HG03060 (cell line): ENCODE measurements at regions not wholly inside any gene's neighbourhood (a gene's known extent, or its start where the extent isn't known, plus 50 kb on each side); places are given as distances from the start of the nearest gene placed in this dataset.
"Not testable (repeated sequence)": the region's sequence is repeated elsewhere in the genome, so short reads cannot be mapped to it uniquely, and the experiment has no call there.

Source experiments
- ATAC-seq: cut with Tn5 transposase; IDR thresholded peaks from one replicate; pipeline ENCODE4 v1.9.1; 2021; ENCODE audit warnings: low read depth, moderate number of reproducible peaks; ENCODE audit not compliant: unreplicated experiment

- no peak for ATAC-seq
Measured at GRCh38 chr13:107712145-107712860, 503.0 kb downstream of the LIG4 start.

- ATAC-seq, result no peak
Measured at GRCh38 chr13:107690181-107690580, 525.2 kb downstream of the LIG4 start.

- no peak for ATAC-seq
Measured at GRCh38 chr13:107685876-107686275, 529.5 kb downstream of the LIG4 start.

GRCh38 chr13:107681600-107681999, 533.7 kb downstream of the LIG4 start:
- ATAC-seq, result no peak

GRCh38 chr13:107680115-107680514, 535.2 kb downstream of the LIG4 start:
- no peak for ATAC-seq

- ATAC-seq, result no peak
Measured at GRCh38 chr13:107678075-107678689, 537.2 kb downstream of the LIG4 start.

- no peak for ATAC-seq
Measured at GRCh38 chr13:107675847-107676550, 539.3 kb downstream of the LIG4 start.

- ATAC-seq, result no peak
Measured at GRCh38 chr13:107669391-107669993, 545.8 kb downstream of the LIG4 start.

GRCh38 chr13:107665926-107666458, 549.3 kb downstream of the LIG4 start:
- ATAC-seq, result no peak

GRCh38 chr13:107650081-107650701, 565.1 kb downstream of the LIG4 start:
- ATAC-seq, result peak; percentile 73

GRCh38 chr13:107649079-107649478, 566.3 kb downstream of the LIG4 start:
- no peak for ATAC-seq

- ATAC-seq, result no peak
Measured at GRCh38 chr13:107644136-107644535, 571.2 kb downstream of the LIG4 start.

- ATAC-seq, result no peak
Measured at GRCh38 chr13:107643615-107644014, 571.7 kb downstream of the LIG4 start.

- no peak for ATAC-seq
Measured at GRCh38 chr13:107642831-107643230, 572.5 kb downstream of the LIG4 start.

- no peak for ATAC-seq
Measured at GRCh38 chr13:107641574-107641973, 573.8 kb downstream of the LIG4 start.

GRCh38 chr13:107625648-107626047, 589.7 kb downstream of the LIG4 start:
- no peak for ATAC-seq

- no peak for ATAC-seq
Measured at GRCh38 chr13:107617527-107617926, 597.8 kb downstream of the LIG4 start.

GRCh38 chr13:107612376-107612775, 603.0 kb downstream of the LIG4 start:
- no peak for ATAC-seq

- ATAC-seq, result no peak
Measured at GRCh38 chr13:107608736-107609135, 606.6 kb downstream of the LIG4 start.

GRCh38 chr13:107600971-107601370, 614.4 kb downstream of the LIG4 start:
- no peak for ATAC-seq

GRCh38 chr13:107596306-107596705, 619.0 kb downstream of the LIG4 start:
- ATAC-seq, result not testable (repeated sequence)
